ENCODE measurements at regions not wholly inside any gene's neighbourhood (a gene's known extent, or its start where the extent isn't known, plus 50 kb on each side); places are given as distances from the start of the nearest gene placed in this dataset.
"Not testable (repeated sequence)": the region's sequence is repeated elsewhere in the genome, so short reads cannot be mapped to it uniquely, and the experiment has no call there.

GRCh38 chr12:28998662-28999120 is 150.4 kb upstream of the FAR2 start:
- peak; percentile 26 to 28 for DNase-seq

- DNase-seq = no peak
Observed at GRCh38 chr12:29004066-29004935, 144.8 kb upstream of the FAR2 start.

GRCh38 chr12:29004936-29005304 is 144.2 kb upstream of the FAR2 start:
- no peak for DNase-seq

- no peak for DNase-seq
Observed at GRCh38 chr12:29008786-29009185, 140.3 kb upstream of the FAR2 start.

GRCh38 chr12:29012673-29013072 is 136.4 kb upstream of the FAR2 start:
- DNase-seq = no peak

GRCh38 chr12:29017532-29017931 is 131.5 kb upstream of the FAR2 start:
- DNase-seq = not testable (repeated sequence)

DNA sequence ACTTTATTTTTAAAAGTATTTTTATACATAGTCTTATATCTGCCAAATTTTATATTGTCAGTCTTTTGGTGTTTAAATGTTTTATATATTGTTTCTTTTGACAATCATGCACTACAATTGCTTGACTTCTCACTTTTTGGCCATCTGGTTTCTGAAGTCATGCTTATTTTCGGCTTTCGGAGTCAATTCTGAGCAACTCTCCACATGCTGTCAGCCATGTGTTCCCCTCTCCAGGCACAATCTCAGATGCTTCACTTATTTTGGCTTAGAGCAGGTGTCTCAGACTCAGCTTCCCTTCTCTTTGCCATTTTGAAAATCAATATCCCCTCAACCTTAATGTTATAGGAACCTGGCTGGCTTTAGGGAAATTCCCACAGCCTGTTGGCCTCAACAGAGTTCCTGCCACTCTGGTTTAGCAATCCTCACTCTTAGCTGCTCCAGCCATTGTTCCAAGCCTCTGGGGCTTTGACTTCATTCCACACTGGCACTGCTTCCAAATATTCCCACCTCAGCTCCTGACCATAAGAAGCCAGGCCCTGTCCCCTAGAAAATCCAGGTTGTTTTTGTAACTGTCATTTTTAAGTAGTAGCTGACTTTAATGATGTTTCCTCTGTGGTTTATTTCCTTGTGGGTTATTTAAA is 125.5 kb upstream of the FAR2 start:
- no peak for DNase-seq

DNA sequence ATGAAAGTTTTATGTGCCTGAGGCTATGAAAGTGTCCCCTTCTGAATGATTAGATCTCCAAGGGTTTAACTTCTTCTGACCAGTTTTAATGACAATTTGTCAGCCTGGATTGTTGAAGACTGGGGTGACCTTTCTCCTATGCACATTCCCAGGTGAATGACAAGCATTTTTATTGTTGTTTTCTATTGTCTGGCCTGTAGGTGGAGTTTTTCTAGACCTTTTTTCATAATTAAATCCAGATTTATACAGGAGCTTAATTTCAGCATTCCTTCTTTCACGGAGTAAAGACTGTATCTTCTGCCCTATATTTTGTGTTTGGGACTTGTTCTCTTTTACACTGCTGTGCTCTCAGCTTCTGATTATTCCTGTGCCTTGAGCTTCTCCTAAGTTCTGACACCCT is 125.0 kb upstream of the FAR2 start:
- no peak for DNase-seq

GRCh38 chr12:29025937-29026336 is 123.1 kb upstream of the FAR2 start:
- no peak for DNase-seq

GRCh38 chr12:29026419-29026818 is 122.7 kb upstream of the FAR2 start:
- no peak for DNase-seq

DNA sequence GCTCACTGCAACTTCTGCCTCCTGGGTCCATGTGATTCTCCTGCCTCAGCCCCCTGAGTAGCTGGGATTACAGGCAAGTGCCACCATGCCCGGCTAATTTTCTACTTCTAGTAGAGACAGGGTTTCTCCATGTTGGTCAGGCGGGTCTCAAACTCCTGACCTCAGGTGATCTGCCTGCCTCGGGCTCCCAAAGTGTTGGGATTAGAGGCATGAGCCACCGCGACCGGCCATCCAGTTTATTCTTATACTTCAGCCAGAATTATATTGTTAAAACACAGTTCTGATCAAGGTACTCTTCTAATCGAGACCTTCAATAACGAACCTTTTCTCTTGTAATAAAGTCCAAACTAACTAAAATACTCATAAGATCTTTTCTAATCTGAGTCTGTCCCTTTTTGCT is 119.6 kb upstream of the FAR2 start:
- DNase-seq = not testable (repeated sequence)

DNA sequence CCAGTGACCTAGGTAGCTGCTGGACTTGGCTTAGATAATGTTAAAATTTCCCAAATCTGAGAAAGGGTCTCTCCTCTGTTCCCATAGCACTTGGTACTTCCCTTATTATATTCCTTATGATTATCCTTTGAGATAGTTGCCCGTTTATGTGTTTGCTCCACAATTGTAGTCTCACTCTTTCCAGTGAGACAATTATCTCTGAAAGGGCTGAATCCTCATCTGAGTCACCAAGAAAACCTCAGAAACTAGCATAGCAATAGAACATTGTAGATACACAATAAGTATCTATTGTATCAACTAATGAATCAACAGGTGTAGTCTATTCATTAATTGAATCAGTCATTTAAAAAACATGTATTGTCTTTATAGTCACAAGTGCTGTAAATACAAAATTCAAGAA is 119.1 kb upstream of the FAR2 start:
- DNase-seq = no peak

DNA sequence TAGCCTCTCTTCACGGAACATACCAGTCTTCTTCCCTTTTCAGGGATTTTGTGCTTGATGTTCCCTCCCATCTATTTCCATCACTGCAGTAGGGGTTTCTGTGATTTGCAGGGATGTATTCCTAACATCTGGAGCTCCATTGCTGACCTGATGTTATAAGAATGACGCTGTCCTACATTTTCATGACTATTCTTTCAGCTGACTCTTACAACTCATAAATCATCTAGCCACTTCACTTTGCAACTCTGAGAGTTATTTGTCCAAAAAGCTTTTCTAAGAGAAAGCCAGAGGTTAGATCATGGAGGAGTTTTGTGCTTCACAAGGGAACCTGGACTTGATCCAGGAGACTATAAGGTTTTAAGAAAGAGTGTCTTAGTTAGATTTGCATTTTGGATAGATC is 116.6 kb upstream of the FAR2 start:
- DNase-seq = no peak

GRCh38 chr12:29033519-29033918 is 115.6 kb upstream of the FAR2 start:
- no peak for DNase-seq

DNA sequence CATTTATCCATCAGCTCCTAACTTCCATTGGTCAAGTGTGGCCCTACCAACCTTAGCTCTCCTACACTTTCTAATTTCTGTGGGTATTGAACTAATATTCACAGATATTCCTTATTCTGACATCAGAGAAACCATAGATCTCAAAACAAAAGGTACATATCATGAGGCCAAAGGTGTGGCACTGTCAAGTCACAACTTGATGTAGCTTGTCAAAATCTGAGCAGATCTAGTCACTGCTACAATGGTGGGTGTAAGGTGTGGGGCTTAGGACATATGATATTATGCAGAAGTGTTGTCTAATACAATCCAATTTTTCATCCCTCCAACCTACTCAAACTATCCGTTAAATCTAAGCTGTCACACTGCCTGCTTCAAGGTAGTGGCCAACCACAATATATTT is 114.0 kb upstream of the FAR2 start:
- no peak for DNase-seq

DNA sequence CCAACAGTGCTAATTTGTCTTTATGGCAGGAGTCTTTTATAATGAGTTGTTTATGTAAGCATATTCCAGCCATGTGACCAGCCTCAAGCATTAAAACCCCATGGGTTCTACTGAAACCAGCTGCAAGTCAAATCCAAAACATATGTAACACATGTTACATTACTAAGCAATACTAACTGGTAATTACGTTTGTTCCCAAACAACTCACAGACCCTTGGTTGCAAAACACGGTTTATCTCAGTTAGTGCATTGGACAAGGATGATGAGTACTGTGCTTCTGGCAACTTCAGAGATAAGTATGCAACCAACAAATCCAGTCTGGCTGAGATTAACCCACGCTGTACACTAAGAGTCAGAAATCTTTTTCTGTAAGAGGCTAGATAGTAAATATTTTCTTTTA is 110.1 kb upstream of the FAR2 start:
- no peak for DNase-seq

DNA sequence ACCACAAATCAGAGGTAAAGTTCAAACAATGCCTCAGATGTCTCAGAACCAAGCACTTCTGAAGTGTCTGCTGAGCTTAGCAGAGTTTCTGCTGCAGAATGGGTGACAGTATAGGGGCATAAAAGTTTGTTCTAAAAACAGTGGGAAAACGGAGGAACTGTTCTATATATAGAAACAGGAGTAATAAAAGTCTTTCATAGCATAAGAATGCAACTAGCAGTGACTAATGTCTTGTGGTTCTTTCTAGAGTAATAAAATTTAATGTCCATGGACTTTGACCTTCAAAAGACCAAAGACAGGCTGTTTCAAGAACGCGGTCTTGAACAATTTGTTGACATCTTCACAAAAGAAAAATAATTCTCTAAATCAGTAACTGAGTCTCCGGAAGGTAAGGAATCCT is 107.5 kb upstream of the FAR2 start:
- DNase-seq = no peak

DNA sequence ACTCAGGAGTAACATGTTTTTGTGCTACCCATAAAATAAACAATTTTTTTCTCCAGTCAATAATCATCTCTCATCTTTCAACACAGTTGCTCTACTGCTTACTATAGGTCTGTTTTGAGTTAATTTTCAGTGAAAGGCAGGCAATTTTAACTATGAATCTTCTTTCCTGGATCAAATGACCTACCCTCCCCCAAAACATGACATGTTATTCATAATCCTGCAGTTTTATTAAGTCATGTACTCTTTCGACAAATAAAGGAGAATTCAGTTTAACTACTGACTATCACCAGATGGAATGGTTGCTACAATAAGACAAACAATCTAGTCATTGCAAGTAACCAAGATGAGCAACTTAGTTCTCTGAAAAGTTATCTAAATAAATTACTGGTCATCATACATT is 106.0 kb upstream of the FAR2 start:
- no peak for DNase-seq

GRCh38 chr12:29044799-29045198 is 104.3 kb upstream of the FAR2 start:
- no peak for DNase-seq

- DNase-seq = no peak
Observed at GRCh38 chr12:29048787-29049186, 100.3 kb upstream of the FAR2 start.

- DNase-seq = no peak
Observed at GRCh38 chr12:29050503-29050902, 98.6 kb upstream of the FAR2 start.

GRCh38 chr12:29051221-29051620 is 97.9 kb upstream of the FAR2 start:
- DNase-seq = no peak

GRCh38 chr12:29053567-29053966 is 95.5 kb upstream of the FAR2 start:
- no peak for DNase-seq

- no peak for DNase-seq
Observed at GRCh38 chr12:29054858-29055663, 94.0 kb upstream of the FAR2 start.

Data from activated T-cell treated with anti-CD3 and anti-CD28 coated beads, Interleukin-2, amount 50 U/mL, for 48 hours (primary cell).